Stimulated activated CD4-positive, alpha-beta T cell treated with anti-CD3 and anti-CD28 coated beads, Interleukin-4, amount 100 ng/mL, for 48 hours (primary cell): ENCODE measurements at regions not wholly inside any gene's neighbourhood (a gene's known extent, or its start where the extent isn't known, plus 50 kb on each side); places are given as distances from the start of the nearest gene placed in this dataset.
"Not testable (repeated sequence)": the region's sequence is repeated elsewhere in the genome, so short reads cannot be mapped to it uniquely, and the experiment has no call there.

Experiments
- DNase-seq, 2 donors: peaks; one replicate each; pipeline ENCODE4 v3.0.0-alpha.2; 2020; ENCODE audit warnings: low read depth in 2 of 2

- no peak for DNase-seq
Observed at GRCh38 chr2:16039823-16040222, 99.5 kb downstream of the MYCN start.

DNA sequence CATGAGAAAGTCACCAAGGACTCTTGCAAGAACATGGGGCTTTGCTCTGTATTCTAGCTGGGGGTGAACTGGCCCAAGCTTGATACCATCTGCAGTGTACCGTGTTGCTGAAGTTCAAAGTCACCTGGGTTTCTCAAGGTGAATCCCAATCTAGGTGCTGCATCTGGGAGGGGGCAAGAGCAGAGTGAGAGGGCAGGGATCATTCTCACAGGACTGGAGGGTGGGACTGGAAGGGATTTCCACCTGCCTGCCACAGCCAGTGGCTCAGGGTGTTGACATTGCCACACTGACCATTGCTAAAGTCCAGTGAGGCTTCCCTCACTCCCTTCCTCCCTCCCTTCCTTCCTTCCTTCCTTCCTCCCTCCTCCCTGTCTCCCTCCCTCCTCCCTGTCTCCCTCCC is 98.7 kb downstream of the MYCN start:
- DNase-seq = no peak

- DNase-seq = no peak
Observed at GRCh38 chr2:16038621-16039020, 98.3 kb downstream of the MYCN start.

GRCh38 chr2:16037808-16038457 is 97.6 kb downstream of the MYCN start:
- no peak for DNase-seq

GRCh38 chr2:16036951-16037350 is 96.6 kb downstream of the MYCN start:
- DNase-seq = no peak

DNA sequence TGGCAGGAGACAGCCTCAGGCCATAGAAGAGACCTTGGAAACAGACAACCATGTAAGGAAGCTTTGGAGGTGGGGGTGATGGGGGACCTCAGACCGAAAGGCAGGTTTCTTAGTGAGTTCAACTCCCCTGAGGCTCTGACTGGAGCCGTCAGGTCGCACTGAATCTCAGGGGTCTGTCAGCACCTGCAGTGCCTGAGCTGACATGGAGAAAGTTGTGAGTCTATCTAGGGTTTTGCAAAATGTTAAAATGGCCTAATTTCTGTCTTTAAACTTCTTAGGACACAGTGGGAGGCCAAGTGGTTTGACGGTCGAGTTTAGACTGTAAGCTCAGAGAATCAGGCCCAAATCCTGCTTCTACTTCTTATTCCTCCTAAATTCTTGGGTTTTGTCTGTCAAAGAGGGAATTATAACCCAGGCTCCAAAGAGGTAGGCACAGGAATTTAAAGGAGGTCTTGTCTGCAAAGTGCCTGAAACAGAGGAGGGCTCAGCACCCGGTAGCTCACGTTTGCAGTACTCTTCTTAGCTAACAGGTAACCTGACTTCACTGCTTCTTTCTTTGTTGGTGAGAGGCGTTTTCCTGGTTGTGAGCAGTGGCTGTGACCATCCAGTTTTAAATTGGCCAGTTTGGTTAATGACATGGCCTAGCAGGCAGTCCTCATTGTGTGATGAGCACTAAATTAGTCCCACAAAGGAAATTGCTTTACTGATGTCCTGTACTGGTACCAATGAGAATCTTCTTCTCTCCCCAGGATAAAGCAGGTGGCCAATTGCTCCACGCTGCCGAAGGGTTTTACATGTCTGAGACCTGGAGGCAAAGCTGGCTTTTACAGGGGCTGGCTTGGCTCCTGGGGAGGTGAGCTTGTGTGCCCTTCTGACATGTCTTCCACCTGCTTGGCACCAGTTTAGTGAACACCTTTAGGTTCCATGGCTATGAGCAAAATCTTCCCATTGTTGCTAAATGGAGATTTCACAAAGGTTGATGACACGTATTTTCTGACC is 95.7 kb downstream of the MYCN start:
- DNase-seq = no peak

DNA sequence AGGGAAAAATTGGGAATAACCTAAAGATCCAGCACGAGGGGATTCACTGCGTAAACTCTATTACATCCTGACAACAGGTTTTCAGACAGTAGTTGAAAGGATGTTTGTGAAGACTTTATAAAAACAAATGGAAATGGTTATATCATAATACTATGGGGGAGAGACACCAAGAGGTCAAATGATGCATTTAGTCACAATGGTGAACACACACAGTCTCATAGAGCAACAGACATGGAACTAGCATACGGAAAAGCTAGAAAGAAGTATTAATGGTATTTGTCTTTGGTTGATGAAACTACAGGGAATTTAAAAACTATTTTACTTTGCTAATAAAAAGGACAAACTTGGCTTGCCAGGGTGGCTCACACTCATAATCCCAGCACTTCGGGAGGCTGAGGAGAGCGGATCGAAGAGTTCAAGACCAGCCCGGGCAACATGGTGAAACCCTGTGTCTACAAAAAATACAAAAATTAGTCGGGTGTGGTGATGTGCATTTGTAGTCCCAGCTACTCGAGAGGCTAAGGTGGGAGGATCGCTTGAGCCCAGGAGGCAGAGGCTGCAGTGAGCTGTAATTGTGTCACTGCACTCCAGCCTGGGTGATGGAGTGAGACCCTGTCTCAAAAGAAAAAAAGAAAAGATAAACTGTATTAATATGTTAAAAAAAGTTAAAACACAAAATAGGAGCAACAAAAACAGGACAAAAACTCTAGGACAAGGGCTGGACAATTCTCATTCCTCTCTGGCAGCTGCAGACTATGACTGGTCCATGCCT is 94.8 kb downstream of the MYCN start:
- DNase-seq = no peak

- no peak for DNase-seq
Observed at GRCh38 chr2:16034151-16034974, 94.0 kb downstream of the MYCN start.

GRCh38 chr2:16033032-16033293 is 92.6 kb downstream of the MYCN start:
- no peak for DNase-seq

DNA sequence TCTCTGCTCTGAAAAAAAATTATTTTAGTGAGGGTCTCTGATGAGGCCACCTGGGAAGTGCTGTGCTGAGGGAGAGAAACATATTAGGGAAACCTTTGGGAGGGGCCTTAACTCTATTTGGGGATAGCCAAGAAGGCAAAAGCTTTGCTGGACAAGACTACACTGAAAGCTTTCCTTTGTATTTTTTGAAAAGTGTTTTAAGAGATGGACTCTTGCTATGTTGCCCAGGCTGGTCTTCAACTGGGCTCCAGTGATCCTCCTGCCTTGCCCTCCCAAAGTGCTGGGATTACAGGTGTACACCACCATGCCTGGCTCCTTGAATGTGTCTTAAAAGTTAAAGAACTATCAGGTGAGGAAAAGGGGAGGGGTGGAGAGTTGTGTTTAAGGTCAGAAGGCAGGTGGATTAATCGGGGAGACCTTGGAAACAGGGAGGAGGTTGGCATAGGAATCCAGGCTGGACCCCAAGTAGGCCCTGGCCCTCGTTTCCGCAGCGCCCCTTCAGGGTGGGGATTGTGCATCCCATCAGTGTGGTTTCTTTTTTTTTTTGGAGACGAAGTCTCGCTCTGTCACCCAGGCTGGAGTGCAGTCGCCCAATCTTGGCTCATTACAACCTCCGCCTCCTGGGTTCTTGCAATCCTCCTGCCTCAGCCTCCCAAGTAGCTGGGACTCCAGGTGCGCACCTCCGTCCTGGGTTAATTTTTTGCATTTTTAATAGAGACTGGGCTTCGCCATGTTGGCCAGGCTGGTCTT is 92.1 kb downstream of the MYCN start:
- DNase-seq = no peak

DNA sequence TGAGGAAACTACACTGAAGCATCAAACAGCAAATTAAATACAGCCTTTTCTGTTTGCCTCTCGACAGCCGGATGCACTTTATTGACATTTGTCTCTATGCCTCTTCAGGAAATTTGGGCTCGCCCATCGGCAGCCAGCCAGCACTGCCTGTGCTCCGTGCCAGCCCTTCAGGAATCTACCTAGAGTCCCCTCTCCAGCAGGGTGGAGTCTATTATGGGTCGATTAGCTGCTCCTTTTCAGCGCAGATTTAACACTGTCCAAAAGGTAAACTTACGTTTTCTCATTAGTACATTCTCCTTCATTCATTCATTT is 91.5 kb downstream of the MYCN start:
- no peak for DNase-seq

DNA sequence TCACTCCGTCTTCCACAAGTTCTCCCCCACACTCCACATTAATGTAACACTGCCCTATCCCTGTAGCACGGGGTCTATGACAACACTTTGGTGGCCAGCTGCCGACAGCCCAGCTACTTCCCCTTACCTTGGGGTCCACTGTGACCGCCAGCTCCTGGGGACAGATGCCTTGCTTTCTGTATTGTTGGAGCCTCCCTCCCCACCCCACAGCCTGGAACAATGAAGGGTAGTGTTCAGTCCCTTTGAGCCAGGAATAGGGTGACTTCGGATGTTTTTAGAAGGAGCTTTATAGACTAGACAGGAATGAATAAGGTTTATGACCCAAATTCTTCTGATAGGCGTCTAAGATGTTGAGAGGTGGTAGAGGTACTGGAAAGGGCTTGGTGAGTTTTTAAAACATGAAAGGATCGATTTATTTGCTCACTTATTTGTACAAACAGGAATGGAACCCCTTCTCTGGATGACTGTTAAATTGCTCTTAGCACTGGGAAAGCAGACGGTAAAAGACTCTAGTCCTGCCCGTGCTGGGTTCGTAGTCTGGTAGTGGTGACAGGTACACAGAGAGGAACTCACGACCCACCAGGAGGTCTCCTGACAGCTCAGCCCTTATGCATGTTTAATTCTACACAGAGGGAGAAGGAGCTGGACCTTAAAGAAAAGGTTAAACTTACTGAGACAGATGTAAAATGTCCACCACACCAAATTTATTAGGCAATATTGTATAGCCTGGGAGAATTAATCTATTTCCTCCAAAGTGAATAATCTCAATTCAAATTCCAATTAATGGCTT is 90.9 kb downstream of the MYCN start:
- no peak for DNase-seq

- DNase-seq = no peak
Observed at GRCh38 chr2:16030206-16031057, 90.1 kb downstream of the MYCN start.

DNA sequence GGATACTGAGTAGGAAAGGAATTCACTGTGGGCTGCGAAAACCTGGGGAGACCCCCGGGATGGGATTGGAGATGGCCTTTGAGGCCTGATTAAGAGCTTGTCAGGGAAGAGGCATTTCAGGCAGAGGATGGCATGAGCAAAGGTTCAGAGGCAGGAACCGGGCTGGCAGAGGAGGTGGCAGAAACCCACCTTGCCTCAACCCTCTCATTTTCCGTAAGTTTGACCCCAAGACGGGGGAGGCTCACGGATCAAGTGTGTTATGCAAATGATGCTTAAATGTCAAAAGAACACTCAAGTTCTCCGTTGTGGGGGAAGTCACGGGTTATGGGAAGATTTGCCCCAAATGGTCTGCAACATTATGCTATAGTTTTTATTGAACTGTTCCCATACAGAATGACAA is 88.3 kb downstream of the MYCN start:
- DNase-seq = no peak

GRCh38 chr2:16026816-16027501 is 86.6 kb downstream of the MYCN start:
- DNase-seq = no peak

DNA sequence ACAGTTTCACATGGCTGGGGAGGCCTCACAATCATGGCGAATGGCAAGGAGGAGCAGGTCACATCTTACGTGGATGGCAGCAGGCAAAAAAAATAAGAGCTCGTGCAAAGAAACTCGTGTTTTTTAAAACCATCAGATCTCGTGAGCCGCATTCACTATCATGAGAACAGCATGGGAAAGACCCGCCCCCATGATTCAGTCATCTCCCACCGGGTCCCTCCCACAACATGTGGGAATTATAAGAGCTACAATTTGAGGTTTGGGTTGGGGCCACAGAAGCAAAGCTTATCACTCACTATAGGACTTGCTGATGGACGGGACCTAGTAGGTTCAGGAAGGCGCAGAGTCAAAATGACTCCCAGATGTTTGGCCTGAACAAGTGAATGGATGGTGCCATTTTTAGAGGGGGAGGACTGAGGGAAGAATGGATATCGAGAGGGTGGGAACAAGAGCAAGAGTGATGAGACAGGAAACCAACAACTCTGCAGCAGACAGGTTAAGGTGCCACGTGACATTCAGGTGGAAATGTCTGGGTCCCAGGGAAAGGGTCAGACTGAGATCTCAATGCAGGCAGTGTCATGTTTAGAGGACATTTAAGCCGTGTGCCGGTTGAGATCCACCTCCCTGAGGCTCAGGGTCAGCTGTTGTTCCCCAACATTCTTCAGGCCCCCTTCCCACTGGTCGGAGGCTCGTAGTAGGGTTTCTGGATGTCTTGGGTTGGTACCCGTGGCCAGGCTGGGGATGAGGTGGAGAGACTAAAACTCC is 85.7 kb downstream of the MYCN start:
- DNase-seq = no peak

- no peak for DNase-seq
Observed at GRCh38 chr2:16025211-16025875, 85.0 kb downstream of the MYCN start.

DNA sequence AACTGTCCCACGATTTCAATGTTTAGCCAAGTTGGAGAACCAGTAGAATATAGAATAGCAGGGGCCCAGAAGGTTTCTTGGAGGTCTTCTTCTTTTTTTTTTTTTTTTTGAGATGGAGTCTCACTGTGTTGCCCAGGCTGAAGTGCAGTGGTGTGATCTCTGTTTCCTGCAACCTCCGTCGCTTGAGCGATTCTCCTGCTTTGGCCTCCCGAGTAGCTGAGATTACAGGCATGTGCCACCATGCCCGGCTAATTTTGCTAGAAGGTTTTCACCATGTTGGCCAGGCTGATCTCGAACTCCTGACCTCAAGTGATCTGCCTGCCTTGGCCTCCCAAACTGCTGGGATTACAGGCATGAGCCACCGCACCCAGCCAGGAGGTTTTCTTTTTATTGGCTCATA is 84.3 kb downstream of the MYCN start:
- DNase-seq = not testable (repeated sequence)
